ENCODE measurements at regions not wholly inside any gene's neighbourhood (a gene's known extent, or its start where the extent isn't known, plus 50 kb on each side); places are given as distances from the start of the nearest gene placed in this dataset.

DNA sequence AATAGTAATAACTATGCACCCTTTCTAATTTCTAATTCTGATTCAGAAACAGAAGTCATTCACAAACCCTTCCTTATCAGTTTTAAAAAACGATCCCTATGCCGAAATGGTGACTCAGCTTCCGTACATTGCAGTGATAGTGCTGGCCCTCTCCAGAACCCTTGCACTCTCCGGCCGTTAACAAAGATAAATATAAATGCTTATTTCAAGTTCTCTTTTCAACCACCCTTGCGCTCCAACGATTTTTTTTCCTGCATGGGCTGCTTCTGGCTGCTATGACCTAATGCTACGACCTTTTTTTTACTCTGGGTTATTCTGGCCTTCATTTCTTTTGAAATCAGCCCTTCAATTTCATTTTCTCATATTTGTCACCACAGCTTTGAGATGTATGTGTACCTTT is 646.2 kb downstream of the NTRK3 start:
- TF ChIP-seq, protein P1, sequence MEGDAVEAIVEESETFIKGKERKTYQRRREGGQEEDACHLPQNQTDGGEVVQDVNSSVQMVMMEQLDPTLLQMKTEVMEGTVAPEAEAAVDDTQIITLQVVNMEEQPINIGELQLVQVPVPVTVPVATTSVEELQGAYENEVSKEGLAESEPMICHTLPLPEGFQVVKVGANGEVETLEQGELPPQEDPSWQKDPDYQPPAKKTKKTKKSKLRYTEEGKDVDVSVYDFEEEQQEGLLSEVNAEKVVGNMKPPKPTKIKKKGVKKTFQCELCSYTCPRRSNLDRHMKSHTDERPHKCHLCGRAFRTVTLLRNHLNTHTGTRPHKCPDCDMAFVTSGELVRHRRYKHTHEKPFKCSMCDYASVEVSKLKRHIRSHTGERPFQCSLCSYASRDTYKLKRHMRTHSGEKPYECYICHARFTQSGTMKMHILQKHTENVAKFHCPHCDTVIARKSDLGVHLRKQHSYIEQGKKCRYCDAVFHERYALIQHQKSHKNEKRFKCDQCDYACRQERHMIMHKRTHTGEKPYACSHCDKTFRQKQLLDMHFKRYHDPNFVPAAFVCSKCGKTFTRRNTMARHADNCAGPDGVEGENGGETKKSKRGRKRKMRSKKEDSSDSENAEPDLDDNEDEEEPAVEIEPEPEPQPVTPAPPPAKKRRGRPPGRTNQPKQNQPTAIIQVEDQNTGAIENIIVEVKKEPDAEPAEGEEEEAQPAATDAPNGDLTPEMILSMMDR (IDR thresholded peaks at IDR 0.05) = no peak
- TF ChIP-seq POLR2AphosphoS5 (IDR thresholded peaks at IDR 0.05; ENCODE audit: low read depth, low read length) (no peak), REST (IDR thresholded peaks at IDR 0.05; ENCODE audit: insufficient read depth in 1 of 2, low read depth in 2 of 2, low read length in 1 of 2) (no peak), TCF7L2 (IDR thresholded peaks at IDR 0.05; ENCODE audit: low read depth, low read length) (no peak), SIN3A (IDR thresholded peaks at IDR 0.05; ENCODE audit: borderline replicate concordance, insufficient read depth, low read depth, low read length) (no peak)
